ENCODE measurements at regions not wholly inside any gene's neighbourhood (a gene's known extent, or its start where the extent isn't known, plus 50 kb on each side); places are given as distances from the start of the nearest gene placed in this dataset.

- TF ChIP-seq POLR2AphosphoS5 (IDR thresholded peaks at IDR 0.05; ENCODE audit: low read depth, low read length), result no peak
- TF ChIP-seq YY1 (IDR thresholded peaks at IDR 0.05; ENCODE audit: extremely low read depth, insufficient replicate concordance, low read depth, low read length), result no peak
- TF ChIP-seq EZH2phosphoT487 (IDR thresholded peaks at IDR 0.05; ENCODE audit: borderline replicate concordance), result no peak
Observed at GRCh38 chr22:48264586-48264985, 1502.1 kb downstream of the TBC1D22A start.
